GM23338 (cell line): ENCODE measurements at regions not wholly inside any gene's neighbourhood (a gene's known extent, or its start where the extent isn't known, plus 50 kb on each side); places are given as distances from the start of the nearest gene placed in this dataset.
A peak's percentile ranks its signal among the peaks of the same experiment; 100 is the strongest.

ENCODE experiments used
- ATAC-seq: fragments of 200-7000 bp; cut with Tn5 transposase; 3 replicates; pipeline ENCODE4 v1.9.1; 2020
- DNase-seq: peaks from one replicate; pipeline ENCODE4 v3.0.0-alpha.2; 2015; ENCODE audit warnings: low spot score
- H2AFZ ChIP-seq: fragments of 200-600 bp; sonication (generic); 2 replicates; pipeline ENCODE4 v1.8.0; 2016; ENCODE audit warnings: antibody characterized with exemption, mild to moderate bottlenecking, moderate library complexity
- H3F3A ChIP-seq: fragments of 200-600 bp; sonication (generic); replicated peaks from 2 replicates; pipeline ENCODE4 v1.8.0; 2017; ENCODE audit warnings: antibody characterized with exemption, mixed run types, low read depth
- H3K27ac ChIP-seq: fragments of 200-600 bp; sonication (generic); 2 replicates; pipeline ENCODE4 v1.6.1; 2016; ENCODE audit warnings: low read depth
- H3K27me3 ChIP-seq: fragments of 200-600 bp; sonication (generic); 2 replicates; pipeline ENCODE4 v1.8.0; 2016; ENCODE audit warnings: mild to moderate bottlenecking, mixed run types, moderate library complexity; ENCODE audit not compliant: insufficient read depth
- H3K36me3 ChIP-seq: fragments of 200-600 bp; sonication (generic); 2 replicates; pipeline ENCODE4 v1.8.0; 2016; ENCODE audit warnings: mild to moderate bottlenecking; ENCODE audit not compliant: insufficient read depth
- H3K4me1 ChIP-seq: fragments of 200-600 bp; sonication (generic); 2 replicates; pipeline ENCODE4 v1.8.0; 2016; ENCODE audit warnings: mild to moderate bottlenecking, moderate library complexity; ENCODE audit not compliant: insufficient read depth
- H3K4me2 ChIP-seq: fragments of 200-600 bp; sonication (generic); 2 replicates; pipeline ENCODE4 v1.7.1; 2017; ENCODE audit warnings: mixed run types
- H3K4me3 ChIP-seq: fragments of 200-600 bp; sonication (generic); 2 replicates; pipeline ENCODE4 v1.6.1; 2016; ENCODE audit warnings: mixed run types
- H3K79me2 ChIP-seq: fragments of 200-600 bp; sonication (generic); replicated peaks from 2 replicates; pipeline ENCODE4 v1.8.0; 2017; ENCODE audit warnings: mild to moderate bottlenecking; ENCODE audit not compliant: insufficient read depth
- H3K9me2 ChIP-seq: fragments of 200-600 bp; sonication (generic); 2 replicates; pipeline ENCODE4 v1.8.0; 2017; ENCODE audit not compliant: insufficient read depth
- H4K20me1 ChIP-seq: fragments of 200-600 bp; sonication (generic); replicated peaks from 2 replicates; pipeline ENCODE4 v1.8.0; 2017; ENCODE audit warnings: mild to moderate bottlenecking; ENCODE audit not compliant: insufficient read depth
- H3K27ac Mint-ChIP-seq: 2 replicates; pipeline ENCODE4 v1.8.0; 2020; ENCODE audit warnings: inconsistent platforms, mild to moderate bottlenecking, moderate library complexity, mixed read lengths
- H3K27me3 Mint-ChIP-seq: 3 replicates; pipeline ENCODE4 v1.8.0; 2022; ENCODE audit warnings: low read depth, mild to moderate bottlenecking, moderate library complexity, mixed read lengths, inconsistent platforms; ENCODE audit not compliant: insufficient read depth, poor library complexity
- H3K36me3 Mint-ChIP-seq: 3 replicates; pipeline ENCODE4 v1.8.0; 2021; ENCODE audit warnings: low read depth, mild to moderate bottlenecking, inconsistent platforms, moderate library complexity, mixed read lengths
- H3K4me1 Mint-ChIP-seq: 3 replicates; pipeline ENCODE4 v1.8.0; 2020; ENCODE audit warnings: mild to moderate bottlenecking, inconsistent platforms, mixed read lengths
- H3K4me3 Mint-ChIP-seq: 3 replicates; pipeline ENCODE4 v1.8.0; 2021; ENCODE audit warnings: moderate library complexity, mild to moderate bottlenecking, inconsistent platforms, mixed read lengths
- H3K9me3 Mint-ChIP-seq: 3 replicates; pipeline ENCODE4 v1.8.0; 2020; ENCODE audit warnings: moderate library complexity, mild to moderate bottlenecking, inconsistent platforms, mixed read lengths
- CREB1 ChIP-seq: fragments of 250-450 bp; sonication (Bioruptor Pico); IDR thresholded peaks from 2 replicates; pipeline ENCODE4 v1.5.0; 2020; ENCODE audit warnings: low read depth, mild to moderate bottlenecking, moderate library complexity
- JUNB ChIP-seq: IDR thresholded peaks from one replicate; pipeline ENCODE4 v1.6.1; 2016; ENCODE audit warnings: antibody characterized with exemption; ENCODE audit not compliant: unreplicated experiment
- NANOG ChIP-seq: IDR thresholded peaks from 2 replicates; pipeline ENCODE4 v1.6.1; 2016; ENCODE audit warnings: antibody characterized with exemption, borderline replicate concordance
- ZNF114 ChIP-seq: fragments of 250-450 bp; sonication (Bioruptor Pico); IDR thresholded peaks from 2 replicates; pipeline ENCODE4 v1.5.0; 2020; ENCODE audit warnings: mild to moderate bottlenecking, moderate library complexity
- TF ChIP-seq, protein P1 (sequence below), 2 experiments: fragments of 200-600 bp in 1 of 2; sonication (generic) in 1 of 2; conservative IDR thresholded peaks; 2 replicates each; pipeline versions ENCODE4 v1.5.1 to v1.6.1; 2016 to 2017; ENCODE audit warnings: antibody characterized with exemption in 2 of 2, low read depth in 2 of 2, mild to moderate bottlenecking in 2 of 2, moderate library complexity in 1 of 2
- TF ChIP-seq, protein P2 (sequence below): IDR thresholded peaks from 2 replicates; pipeline ENCODE4 v1.6.1; 2016; ENCODE audit warnings: antibody characterized with exemption
- TF ChIP-seq, protein P3 (sequence below): fragments of 250-450 bp; sonication (Bioruptor Pico); IDR thresholded peaks from 2 replicates; pipeline ENCODE4 v1.5.0; 2020; ENCODE audit warnings: mild to moderate bottlenecking, moderate library complexity

DNA sequence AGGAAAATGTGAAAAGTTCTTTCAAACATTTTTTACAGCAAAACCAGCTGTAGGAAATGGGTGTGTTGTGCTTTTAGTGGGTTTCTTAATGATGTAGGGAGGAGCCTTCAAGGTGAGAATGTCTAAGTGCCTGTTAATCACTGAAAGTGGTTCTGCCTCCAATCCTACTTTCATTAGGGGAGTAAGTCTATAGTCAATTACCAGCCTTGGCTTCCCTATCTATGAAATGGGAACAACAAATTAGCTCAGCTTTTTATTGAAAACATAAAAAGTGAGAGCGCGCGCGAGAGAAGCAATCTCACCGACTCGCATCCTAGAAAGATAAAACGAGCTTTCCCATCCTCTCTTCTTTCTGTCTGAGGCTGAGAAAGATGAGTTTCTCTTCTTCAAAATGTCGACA is 140.0 kb upstream of the LHX5 start:
- ATAC-seq = no peak

More for the DNA sequence above, 140.0 kb upstream of the LHX5 start:
- Histone ChIP-seq H3F3A (peaks cover 15% of the 10 kb centered on the region; the same call in 1 of the 2 replicates), H3K27ac (no peak overlapping the region), H2AFZ (peak overlapping the region; percentile 53), H3K9me2 (no peaks in the 10 kb centered on the region), H3K27me3 (peaks cover 8% of the 10 kb centered on the region; the same call in 1 of the 2 replicates), H4K20me1 (no peaks in the 10 kb centered on the region), H3K4me1 (peaks cover 37% of the 10 kb centered on the region), H3K4me2 (peak overlapping the region; percentile 98), H3K4me3 (peak overlapping the region; percentile 81), H3K79me2 (no peaks in the 10 kb centered on the region), H3K36me3 (no peaks in the 10 kb centered on the region)
- DNase-seq = no peak
- peaks cover 18% of the 10 kb centered on the region for H3K27me3 Mint-ChIP-seq
- H3K4me1 Mint-ChIP-seq = peaks cover 38% of the 10 kb centered on the region
- H3K9me3 Mint-ChIP-seq = peaks cover 9% of the 10 kb centered on the region; the same call in 2 of the 3 replicates
- H3K4me3 Mint-ChIP-seq = peak overlapping the region; percentile 77
- H3K27ac Mint-ChIP-seq = no peak overlapping the region
- H3K36me3 Mint-ChIP-seq = peaks cover 3% of the 10 kb centered on the region; the same call in 2 of the 3 replicates
- TF ChIP-seq JUNB (no peak), NANOG (no peak), ZNF114 (CRISPR knock-in tag) (no peak), CREB1 (CRISPR knock-in tag) (no peak)
- TF ChIP-seq, protein P1, sequence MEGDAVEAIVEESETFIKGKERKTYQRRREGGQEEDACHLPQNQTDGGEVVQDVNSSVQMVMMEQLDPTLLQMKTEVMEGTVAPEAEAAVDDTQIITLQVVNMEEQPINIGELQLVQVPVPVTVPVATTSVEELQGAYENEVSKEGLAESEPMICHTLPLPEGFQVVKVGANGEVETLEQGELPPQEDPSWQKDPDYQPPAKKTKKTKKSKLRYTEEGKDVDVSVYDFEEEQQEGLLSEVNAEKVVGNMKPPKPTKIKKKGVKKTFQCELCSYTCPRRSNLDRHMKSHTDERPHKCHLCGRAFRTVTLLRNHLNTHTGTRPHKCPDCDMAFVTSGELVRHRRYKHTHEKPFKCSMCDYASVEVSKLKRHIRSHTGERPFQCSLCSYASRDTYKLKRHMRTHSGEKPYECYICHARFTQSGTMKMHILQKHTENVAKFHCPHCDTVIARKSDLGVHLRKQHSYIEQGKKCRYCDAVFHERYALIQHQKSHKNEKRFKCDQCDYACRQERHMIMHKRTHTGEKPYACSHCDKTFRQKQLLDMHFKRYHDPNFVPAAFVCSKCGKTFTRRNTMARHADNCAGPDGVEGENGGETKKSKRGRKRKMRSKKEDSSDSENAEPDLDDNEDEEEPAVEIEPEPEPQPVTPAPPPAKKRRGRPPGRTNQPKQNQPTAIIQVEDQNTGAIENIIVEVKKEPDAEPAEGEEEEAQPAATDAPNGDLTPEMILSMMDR (conservative IDR thresholded peaks at IDR 0.05; ENCODE audit: low read depth in 2 of 2) = no peak
- TF ChIP-seq, protein P2, sequence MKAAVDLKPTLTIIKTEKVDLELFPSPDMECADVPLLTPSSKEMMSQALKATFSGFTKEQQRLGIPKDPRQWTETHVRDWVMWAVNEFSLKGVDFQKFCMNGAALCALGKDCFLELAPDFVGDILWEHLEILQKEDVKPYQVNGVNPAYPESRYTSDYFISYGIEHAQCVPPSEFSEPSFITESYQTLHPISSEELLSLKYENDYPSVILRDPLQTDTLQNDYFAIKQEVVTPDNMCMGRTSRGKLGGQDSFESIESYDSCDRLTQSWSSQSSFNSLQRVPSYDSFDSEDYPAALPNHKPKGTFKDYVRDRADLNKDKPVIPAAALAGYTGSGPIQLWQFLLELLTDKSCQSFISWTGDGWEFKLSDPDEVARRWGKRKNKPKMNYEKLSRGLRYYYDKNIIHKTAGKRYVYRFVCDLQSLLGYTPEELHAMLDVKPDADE = no peak
- TF ChIP-seq, protein P3, sequence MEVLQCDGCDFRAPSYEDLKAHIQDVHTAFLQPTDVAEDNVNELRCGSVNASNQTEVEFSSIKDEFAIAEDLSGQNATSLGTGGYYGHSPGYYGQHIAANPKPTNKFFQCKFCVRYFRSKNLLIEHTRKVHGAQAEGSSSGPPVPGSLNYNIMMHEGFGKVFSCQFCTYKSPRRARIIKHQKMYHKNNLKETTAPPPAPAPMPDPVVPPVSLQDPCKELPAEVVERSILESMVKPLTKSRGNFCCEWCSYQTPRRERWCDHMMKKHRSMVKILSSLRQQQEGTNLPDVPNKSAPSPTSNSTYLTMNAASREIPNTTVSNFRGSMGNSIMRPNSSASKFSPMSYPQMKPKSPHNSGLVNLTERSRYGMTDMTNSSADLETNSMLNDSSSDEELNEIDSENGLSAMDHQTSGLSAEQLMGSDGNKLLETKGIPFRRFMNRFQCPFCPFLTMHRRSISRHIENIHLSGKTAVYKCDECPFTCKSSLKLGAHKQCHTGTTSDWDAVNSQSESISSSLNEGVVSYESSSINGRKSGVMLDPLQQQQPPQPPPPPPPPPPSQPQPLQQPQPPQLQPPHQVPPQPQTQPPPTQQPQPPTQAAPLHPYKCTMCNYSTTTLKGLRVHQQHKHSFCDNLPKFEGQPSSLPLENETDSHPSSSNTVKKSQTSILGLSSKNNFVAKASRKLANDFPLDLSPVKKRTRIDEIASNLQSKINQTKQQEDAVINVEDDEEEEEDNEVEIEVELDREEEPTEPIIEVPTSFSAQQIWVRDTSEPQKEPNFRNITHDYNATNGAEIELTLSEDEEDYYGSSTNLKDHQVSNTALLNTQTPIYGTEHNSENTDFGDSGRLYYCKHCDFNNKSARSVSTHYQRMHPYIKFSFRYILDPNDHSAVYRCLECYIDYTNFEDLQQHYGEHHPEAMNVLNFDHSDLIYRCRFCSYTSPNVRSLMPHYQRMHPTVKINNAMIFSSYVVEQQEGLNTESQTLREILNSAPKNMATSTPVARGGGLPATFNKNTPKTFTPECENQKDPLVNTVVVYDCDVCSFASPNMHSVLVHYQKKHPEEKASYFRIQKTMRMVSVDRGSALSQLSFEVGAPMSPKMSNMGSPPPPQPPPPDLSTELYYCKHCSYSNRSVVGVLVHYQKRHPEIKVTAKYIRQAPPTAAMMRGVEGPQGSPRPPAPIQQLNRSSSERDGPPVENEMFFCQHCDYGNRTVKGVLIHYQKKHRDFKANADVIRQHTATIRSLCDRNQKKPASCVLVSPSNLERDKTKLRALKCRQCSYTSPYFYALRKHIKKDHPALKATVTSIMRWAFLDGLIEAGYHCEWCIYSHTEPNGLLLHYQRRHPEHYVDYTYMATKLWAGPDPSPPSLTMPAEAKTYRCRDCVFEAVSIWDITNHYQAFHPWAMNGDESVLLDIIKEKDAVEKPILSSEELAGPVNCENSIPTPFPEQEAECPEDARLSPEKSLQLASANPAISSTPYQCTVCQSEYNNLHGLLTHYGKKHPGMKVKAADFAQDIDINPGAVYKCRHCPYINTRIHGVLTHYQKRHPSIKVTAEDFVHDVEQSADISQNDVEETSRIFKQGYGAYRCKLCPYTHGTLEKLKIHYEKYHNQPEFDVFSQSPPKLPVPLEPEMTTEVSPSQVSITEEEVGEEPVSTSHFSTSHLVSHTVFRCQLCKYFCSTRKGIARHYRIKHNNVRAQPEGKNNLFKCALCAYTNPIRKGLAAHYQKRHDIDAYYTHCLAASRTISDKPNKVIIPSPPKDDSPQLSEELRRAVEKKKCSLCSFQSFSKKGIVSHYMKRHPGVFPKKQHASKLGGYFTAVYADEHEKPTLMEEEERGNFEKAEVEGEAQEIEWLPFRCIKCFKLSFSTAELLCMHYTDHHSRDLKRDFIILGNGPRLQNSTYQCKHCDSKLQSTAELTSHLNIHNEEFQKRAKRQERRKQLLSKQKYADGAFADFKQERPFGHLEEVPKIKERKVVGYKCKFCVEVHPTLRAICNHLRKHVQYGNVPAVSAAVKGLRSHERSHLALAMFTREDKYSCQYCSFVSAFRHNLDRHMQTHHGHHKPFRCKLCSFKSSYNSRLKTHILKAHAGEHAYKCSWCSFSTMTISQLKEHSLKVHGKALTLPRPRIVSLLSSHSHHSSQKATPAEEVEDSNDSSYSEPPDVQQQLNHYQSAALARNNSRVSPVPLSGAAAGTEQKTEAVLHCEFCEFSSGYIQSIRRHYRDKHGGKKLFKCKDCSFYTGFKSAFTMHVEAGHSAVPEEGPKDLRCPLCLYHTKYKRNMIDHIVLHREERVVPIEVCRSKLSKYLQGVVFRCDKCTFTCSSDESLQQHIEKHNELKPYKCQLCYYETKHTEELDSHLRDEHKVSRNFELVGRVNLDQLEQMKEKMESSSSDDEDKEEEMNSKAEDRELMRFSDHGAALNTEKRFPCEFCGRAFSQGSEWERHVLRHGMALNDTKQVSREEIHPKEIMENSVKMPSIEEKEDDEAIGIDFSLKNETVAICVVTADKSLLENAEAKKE = no peak
